ENCODE measurements at regions not wholly inside any gene's neighbourhood (a gene's known extent, or its start where the extent isn't known, plus 50 kb on each side); places are given as distances from the start of the nearest gene placed in this dataset.

DNA sequence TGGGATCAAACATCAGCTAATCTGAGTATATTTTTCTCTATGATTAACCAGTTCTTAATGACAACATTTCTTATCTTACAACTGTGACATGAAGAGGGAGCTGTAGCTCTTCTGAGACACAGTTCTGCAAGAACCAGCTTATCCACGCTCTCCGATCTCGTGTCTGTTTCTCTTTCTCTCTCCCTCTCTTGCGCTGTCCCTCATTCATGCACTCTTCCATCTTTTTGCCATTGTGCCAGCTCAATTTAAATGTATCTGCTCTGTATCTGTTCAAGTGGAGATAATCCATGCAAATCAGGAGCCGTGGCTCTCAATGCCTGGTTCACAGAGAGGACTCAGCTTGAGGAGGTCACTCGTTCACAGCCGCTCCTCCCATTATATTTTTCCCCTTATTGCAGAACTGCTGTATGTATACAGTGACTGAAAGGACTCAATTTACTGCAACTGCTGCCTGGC is 494.7 kb upstream of the ADGRL2 start:
- Mint-ChIP-seq H3K9me3 (no peaks in the 10 kb centered on the region), H3K4me3 (no peak overlapping the region), H3K27ac (no peak overlapping the region), H3K27me3 (ENCODE audit: low read depth) (peaks cover 3% of the 10 kb centered on the region), H3K36me3 (ENCODE audit: low read depth) (no peaks in the 10 kb centered on the region), H3K4me1 (ENCODE audit: low read depth) (no peaks in the 10 kb centered on the region)
- intact Hi-C loops (cut with micrococcal nuclease): no loop called here
- DNase-seq: no peak
- CTCF ChIA-PET: interaction anchor here (0.6 kb wide), 1 partner anchor 1892 kb away, joined by 3 read pairs; no protein-coding TSS in a partner anchor

DNA sequence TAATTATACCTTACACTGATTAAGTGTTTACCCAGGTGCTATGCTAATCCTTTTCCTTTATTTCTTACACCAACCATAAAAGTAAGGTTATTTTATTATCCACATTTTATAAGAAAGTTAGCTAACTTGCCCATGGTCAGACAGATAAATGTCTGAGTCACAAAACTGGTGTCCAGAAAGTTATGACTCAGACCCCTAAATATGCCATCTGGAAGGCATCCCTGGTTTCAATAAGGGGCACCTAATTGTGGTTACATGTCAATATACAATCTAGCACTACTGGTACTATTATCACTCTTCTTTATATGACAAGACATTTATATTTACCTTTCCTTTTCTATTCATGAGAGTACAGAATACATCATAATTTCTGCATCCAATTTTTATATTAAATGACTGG is 496.5 kb upstream of the ADGRL2 start:
- no peak overlapping the region for H3K27ac Mint-ChIP-seq
- CTCF ChIA-PET: interaction anchor here (0.7 kb wide), 1 partner anchor 292 kb away, joined by 3 read pairs; no protein-coding TSS in a partner anchor
- no peak for DNase-seq
- intact Hi-C loops (cut with micrococcal nuclease): no loop called here
- H3K4me3 Mint-ChIP-seq: no peak overlapping the region
- no peaks in the 10 kb centered on the region for H3K4me1 Mint-ChIP-seq (ENCODE audit: low read depth)
- H3K9me3 Mint-ChIP-seq: no peaks in the 10 kb centered on the region
- peaks cover 3% of the 10 kb centered on the region for H3K27me3 Mint-ChIP-seq (ENCODE audit: low read depth)
- no peaks in the 10 kb centered on the region for H3K36me3 Mint-ChIP-seq (ENCODE audit: low read depth)

DNA sequence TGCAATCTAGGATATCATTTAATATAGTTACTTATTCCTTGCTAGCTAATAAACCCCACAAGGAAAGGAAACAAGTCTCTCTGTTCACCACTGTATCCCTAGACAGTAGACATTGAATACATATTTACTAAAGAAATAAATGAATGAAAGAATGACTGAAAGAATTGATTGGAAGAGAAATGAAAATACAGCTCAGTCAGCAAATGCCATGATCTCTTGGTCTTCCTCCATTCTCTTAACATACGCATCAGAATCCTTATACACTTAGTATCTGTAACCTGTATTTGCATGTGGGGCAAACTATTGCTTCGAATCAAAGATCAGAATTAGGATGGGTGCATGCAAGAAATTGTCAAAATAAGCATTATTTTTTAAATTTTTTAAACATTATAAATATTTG is 500.8 kb upstream of the ADGRL2 start:
- no peaks in the 10 kb centered on the region for H3K36me3 Mint-ChIP-seq (ENCODE audit: low read depth)
- no peak overlapping the region for H3K27ac Mint-ChIP-seq
- CTCF ChIA-PET: no interaction called here
- intact Hi-C loops (cut with micrococcal nuclease): no loop called here
- no peak overlapping the region for H3K4me3 Mint-ChIP-seq
- no peak for DNase-seq
- peaks cover 3% of the 10 kb centered on the region for H3K27me3 Mint-ChIP-seq (ENCODE audit: low read depth)
- no peaks in the 10 kb centered on the region for H3K9me3 Mint-ChIP-seq
- H3K4me1 Mint-ChIP-seq (ENCODE audit: low read depth): no peaks in the 10 kb centered on the region

DNA sequence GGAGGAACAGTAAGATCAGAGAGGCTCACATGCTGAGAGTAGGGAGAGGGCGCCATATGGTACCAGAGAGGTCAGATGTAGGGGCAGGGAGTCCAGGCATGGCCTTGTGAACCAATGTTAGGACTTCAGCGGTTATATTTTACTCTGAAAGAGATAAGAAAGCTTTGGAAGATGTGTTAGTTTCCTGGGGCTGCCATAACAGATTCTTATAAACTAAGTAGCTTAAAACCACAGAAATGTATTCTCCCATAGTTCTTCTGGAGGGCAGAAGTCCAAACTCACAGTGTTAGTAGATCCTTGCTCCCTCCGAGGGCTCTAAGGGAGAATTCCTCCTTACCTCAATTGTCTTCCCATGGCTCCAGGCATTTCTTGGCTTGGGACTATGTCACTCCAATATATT is 502.5 kb upstream of the ADGRL2 start:
- no peaks in the 10 kb centered on the region for H3K9me3 Mint-ChIP-seq
- peaks cover 3% of the 10 kb centered on the region for H3K27me3 Mint-ChIP-seq (ENCODE audit: low read depth)
- DNase-seq: no peak
- intact Hi-C loops (cut with micrococcal nuclease): no loop called here
- H3K4me1 Mint-ChIP-seq (ENCODE audit: low read depth): no peaks in the 10 kb centered on the region
- CTCF ChIA-PET: no interaction called here
- no peaks in the 10 kb centered on the region for H3K36me3 Mint-ChIP-seq (ENCODE audit: low read depth)
- H3K4me3 Mint-ChIP-seq: no peak overlapping the region
- no peak overlapping the region for H3K27ac Mint-ChIP-seq

DNA sequence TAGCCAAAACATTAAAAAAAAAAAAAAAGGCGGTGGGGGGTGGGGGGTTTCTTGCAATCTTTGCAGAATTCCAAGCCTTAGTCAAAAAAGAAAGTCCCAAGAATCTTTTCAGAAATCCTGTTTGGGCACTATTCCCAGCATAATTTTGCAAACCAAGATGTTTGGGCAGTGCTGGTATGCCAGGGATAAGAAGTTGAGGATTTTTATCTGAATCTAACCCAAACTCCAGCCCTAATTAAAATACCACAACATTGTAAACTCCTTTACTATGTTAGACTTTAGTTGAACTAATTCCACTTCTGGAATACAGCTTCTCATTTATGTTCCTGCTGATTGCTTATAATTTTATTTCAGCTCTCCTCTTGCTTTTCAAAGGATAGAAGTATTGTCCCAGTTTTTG is 504.1 kb upstream of the ADGRL2 start:
- H3K4me1 Mint-ChIP-seq (ENCODE audit: low read depth): no peaks in the 10 kb centered on the region
- no peaks in the 10 kb centered on the region for H3K9me3 Mint-ChIP-seq
- no peak overlapping the region for H3K27ac Mint-ChIP-seq
- no peak for DNase-seq
- H3K36me3 Mint-ChIP-seq (ENCODE audit: low read depth): no peaks in the 10 kb centered on the region
- CTCF ChIA-PET: no interaction called here
- H3K4me3 Mint-ChIP-seq: no peak overlapping the region
- intact Hi-C loops (cut with micrococcal nuclease): no loop called here
- no peaks in the 10 kb centered on the region for H3K27me3 Mint-ChIP-seq (ENCODE audit: low read depth)

DNA sequence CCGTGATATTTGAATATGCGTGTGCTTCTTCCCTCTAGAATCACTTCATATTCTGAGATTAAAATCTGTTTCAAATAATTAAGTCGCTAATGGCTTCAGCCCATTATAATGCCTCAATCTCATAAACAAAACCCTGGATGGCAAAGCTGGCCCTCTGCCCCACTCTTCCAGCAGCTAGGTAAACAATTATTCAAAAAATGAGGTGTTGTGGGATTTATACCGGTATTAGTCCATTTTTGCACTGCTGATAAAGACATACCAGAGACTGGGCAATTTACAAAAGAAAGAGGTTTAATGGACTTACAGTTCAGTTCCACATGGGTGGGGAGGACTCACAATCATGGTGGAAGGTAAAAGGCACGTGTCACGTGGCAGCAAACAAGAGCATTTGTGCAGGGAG is 510.4 kb upstream of the ADGRL2 start:
- Mint-ChIP-seq H3K27me3 (ENCODE audit: low read depth) (no peaks in the 10 kb centered on the region), H3K36me3 (ENCODE audit: low read depth) (no peaks in the 10 kb centered on the region), H3K4me1 (ENCODE audit: low read depth) (no peaks in the 10 kb centered on the region), H3K9me3 (no peaks in the 10 kb centered on the region), H3K27ac (no peak overlapping the region), H3K4me3 (no peak overlapping the region)
- intact Hi-C loops (cut with micrococcal nuclease): no loop called here
- CTCF ChIA-PET: no interaction called here
- DNase-seq: no peak

DNA sequence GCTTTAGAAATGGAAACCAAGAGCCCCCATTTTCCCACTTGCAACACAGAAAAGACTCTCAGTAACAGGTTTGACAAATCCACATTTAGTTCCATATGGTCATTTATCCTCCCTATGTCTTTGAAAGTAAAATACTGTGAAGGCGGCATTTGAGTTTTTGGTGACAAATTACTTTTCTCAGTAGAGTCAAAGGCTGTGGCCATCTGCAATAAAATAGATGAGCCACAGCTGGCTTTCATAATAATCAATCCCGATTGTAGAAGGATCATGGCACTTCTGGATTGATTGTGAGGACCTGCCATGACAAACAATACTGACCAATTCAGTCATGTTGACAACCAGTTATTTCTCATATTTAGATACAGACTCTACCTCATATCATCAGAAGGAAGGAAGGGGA is 512.0 kb upstream of the ADGRL2 start:
- no peaks in the 10 kb centered on the region for H3K4me1 Mint-ChIP-seq (ENCODE audit: low read depth)
- H3K27me3 Mint-ChIP-seq (ENCODE audit: low read depth): no peaks in the 10 kb centered on the region
- no peak for DNase-seq
- H3K9me3 Mint-ChIP-seq: no peaks in the 10 kb centered on the region
- no peak overlapping the region for H3K27ac Mint-ChIP-seq
- H3K36me3 Mint-ChIP-seq (ENCODE audit: low read depth): no peaks in the 10 kb centered on the region
- intact Hi-C loops (cut with micrococcal nuclease): no loop called here
- CTCF ChIA-PET: no interaction called here
- H3K4me3 Mint-ChIP-seq: no peak overlapping the region

DNA sequence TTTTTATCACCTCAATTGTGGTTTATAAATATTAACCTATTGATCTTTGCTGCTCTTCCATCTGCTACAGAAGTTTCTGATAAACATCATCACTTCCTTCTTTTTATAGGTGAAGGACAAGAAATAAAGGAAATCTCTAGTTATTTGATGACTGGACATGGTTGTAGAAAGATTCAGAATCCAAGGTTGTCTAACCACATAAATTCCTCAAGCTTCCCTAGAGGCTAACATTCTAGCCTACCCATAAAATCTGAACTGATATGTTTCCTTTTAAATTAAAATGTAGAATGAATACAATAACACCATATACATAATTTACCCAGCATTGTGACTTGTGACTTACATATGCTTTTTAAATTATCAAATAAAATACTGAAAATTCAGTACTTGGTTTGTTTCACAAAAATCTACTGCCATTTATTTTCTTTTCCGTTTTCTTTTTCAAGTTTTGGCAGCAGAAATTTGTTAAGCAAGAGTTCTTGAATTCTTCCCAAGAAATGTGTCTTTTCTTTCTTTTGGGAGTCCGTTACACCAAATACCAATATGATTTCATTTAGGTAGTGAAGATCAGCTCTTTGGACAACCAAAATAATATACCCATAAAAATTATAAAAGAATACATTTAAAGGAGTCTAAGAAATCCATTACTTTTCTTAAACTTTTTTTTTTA is 513.2 kb upstream of the ADGRL2 start:
- H3K9me3 Mint-ChIP-seq: no peaks in the 10 kb centered on the region
- H3K36me3 Mint-ChIP-seq (ENCODE audit: low read depth): no peaks in the 10 kb centered on the region
- CTCF ChIA-PET: no interaction called here
- H3K4me1 Mint-ChIP-seq (ENCODE audit: low read depth): no peaks in the 10 kb centered on the region
- H3K27me3 Mint-ChIP-seq (ENCODE audit: low read depth): no peaks in the 10 kb centered on the region
- no peak overlapping the region for H3K27ac Mint-ChIP-seq
- no peak overlapping the region for H3K4me3 Mint-ChIP-seq
- intact Hi-C loops (cut with micrococcal nuclease): no loop called here
- no peak for DNase-seq

DNA sequence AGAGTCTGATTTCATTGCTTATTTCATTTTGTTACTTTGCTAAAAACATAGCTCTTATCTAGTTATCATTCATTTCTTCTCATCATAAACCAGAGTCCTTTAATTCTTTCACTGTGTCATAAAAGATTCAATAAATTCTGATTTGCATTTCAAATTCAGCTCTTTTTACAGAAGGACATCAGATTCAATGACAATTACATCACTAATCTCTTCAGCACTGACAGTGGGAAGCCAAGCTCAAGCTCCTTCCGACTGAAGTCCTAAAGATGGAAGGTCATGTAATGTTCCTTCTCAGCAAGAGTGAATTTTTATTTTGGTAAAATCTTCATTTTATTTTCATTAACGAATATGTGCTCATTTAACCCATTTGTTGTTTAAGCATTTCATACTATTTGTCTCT is 530.7 kb upstream of the ADGRL2 start:
- Mint-ChIP-seq H3K27ac (no peak overlapping the region), H3K4me1 (ENCODE audit: low read depth) (no peaks in the 10 kb centered on the region), H3K9me3 (no peaks in the 10 kb centered on the region), H3K4me3 (no peak overlapping the region), H3K36me3 (ENCODE audit: low read depth) (no peaks in the 10 kb centered on the region), H3K27me3 (ENCODE audit: low read depth) (no peaks in the 10 kb centered on the region)
- intact Hi-C loops (cut with micrococcal nuclease): no loop called here
- no peak for DNase-seq
- CTCF ChIA-PET: no interaction called here

DNA sequence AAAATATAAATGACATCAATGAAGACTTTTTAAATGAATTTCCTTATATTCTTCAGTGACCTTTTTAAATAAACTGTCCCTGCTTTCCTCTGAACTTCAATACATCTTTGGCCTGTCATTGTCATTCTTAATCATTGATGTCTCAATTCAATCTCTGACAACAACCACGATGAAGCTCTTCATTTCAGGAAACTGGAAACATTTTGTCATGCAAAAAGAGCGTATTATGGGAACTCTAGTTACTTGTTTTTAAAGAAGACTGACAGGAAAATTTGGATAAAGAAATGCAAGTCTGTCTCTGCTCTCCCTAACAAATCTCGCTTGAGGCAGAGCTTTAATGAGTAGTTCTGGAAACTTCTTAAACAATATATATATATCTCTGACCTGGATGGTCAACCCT is 535.8 kb upstream of the ADGRL2 start:
- Mint-ChIP-seq H3K4me1 (ENCODE audit: low read depth) (no peaks in the 10 kb centered on the region), H3K9me3 (no peaks in the 10 kb centered on the region), H3K4me3 (no peak overlapping the region), H3K36me3 (ENCODE audit: low read depth) (no peaks in the 10 kb centered on the region), H3K27ac (no peak overlapping the region), H3K27me3 (ENCODE audit: low read depth) (no peaks in the 10 kb centered on the region)
- DNase-seq: no peak
- intact Hi-C loops (cut with micrococcal nuclease): no loop called here
- CTCF ChIA-PET: no interaction called here

DNA sequence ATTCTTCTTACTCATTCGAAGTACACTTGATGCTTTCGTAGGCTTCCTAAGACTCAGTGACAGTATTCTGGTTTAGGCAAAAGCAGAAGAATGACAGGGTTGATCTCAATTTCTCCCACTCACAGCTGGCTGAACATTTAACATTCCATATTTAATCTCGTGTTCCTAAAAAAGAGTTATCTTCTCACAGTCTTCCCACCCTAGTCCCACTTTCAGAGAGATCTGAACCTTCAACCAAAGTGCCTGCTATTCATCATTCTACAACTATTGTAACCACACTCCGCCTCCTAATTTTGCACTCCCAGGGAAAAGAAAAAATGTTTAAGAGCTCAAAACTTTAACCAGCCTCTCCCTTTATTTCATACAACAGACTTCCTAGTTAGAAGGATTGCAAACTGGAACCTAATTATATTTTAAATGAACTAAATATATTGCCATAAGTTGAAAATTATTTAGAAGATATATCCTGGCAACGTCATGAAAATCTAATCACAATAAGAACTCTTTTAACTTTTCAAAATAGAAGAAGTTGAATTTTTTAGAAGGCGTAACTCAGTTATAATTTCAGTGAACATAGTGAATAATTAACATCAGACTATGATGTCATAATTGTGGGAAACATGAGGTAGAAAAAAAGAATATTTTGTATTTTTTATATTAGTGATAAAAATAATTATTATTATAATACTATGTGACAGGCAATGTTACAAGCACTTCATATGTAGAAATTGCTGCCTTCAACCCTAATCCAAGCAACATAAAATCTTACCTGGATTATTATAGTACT is 540.9 kb upstream of the ADGRL2 start:
- intact Hi-C loops (cut with micrococcal nuclease): no loop called here

DNA sequence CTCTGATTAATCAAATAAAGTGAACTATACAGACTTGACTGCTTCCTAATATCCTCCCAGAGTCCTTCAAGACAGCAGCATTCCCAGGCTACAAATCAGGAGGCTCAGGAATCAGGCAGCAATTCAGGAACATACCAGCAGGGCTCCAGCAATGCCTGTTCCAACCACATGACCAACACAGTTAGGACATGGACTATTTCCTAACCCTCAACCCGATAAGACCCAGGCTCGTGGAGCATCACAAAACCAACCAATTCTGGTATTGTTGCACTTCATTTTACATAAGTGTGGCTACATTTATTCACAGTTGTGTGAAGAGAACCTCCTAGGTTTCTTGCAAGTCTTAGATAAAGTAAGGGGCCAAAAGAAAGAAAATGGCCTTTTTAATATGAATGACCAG is 546.2 kb upstream of the ADGRL2 start:
- CTCF ChIA-PET: no interaction called here
- peaks cover 2% of the 10 kb centered on the region for H3K9me3 Mint-ChIP-seq
- no peak overlapping the region for H3K4me3 Mint-ChIP-seq
- intact Hi-C loops (cut with micrococcal nuclease): no loop called here
- H3K4me1 Mint-ChIP-seq (ENCODE audit: low read depth): no peaks in the 10 kb centered on the region
- no peak for DNase-seq
- H3K27ac Mint-ChIP-seq: no peak overlapping the region
- no peaks in the 10 kb centered on the region for H3K36me3 Mint-ChIP-seq (ENCODE audit: low read depth)
- H3K27me3 Mint-ChIP-seq (ENCODE audit: low read depth): no peaks in the 10 kb centered on the region

More for the DNA sequence above, 540.9 kb upstream of the ADGRL2 start:
- Mint-ChIP-seq H3K9me3 (peaks cover 2% of the 10 kb centered on the region), H3K4me3 (no peak overlapping the region), H3K27ac (no peak overlapping the region), H3K27me3 (ENCODE audit: low read depth) (no peaks in the 10 kb centered on the region), H3K36me3 (ENCODE audit: low read depth) (no peaks in the 10 kb centered on the region), H3K4me1 (ENCODE audit: low read depth) (no peaks in the 10 kb centered on the region)
- no peak for DNase-seq
- CTCF ChIA-PET: no interaction called here

DNA sequence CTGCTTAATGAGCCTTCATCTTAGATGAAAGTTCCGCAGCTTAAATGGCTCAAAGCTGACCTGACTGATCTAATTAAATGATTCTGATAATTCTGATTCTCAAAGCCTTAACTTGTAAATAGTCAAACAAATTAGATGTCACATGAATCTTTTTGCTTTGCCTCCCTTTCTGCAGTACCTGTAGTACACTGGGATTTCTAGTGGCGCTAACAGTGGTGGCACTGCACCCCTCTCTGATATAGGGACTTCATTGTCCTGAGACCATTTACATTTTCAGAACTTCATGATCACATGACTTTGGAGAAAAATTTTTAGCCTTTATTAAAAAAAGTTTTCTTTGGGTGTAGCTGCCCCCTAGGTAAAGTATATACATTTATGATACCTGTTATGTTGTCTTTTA is 546.7 kb upstream of the ADGRL2 start:
- CTCF ChIA-PET: no interaction called here
- no peaks in the 10 kb centered on the region for H3K4me1 Mint-ChIP-seq (ENCODE audit: low read depth)

More for the DNA sequence above, 546.7 kb upstream of the ADGRL2 start:
- H3K36me3 Mint-ChIP-seq (ENCODE audit: low read depth): no peaks in the 10 kb centered on the region
- intact Hi-C loops (cut with micrococcal nuclease): no loop called here
- no peak overlapping the region for H3K4me3 Mint-ChIP-seq
- no peak for DNase-seq
- H3K27ac Mint-ChIP-seq: no peak overlapping the region
- H3K9me3 Mint-ChIP-seq: peaks cover 2% of the 10 kb centered on the region
- H3K27me3 Mint-ChIP-seq (ENCODE audit: low read depth): no peaks in the 10 kb centered on the region
